ENCODE measurements at regions not wholly inside any gene's neighbourhood (a gene's known extent, or its start where the extent isn't known, plus 50 kb on each side); places are given as distances from the start of the nearest gene placed in this dataset.
A peak's percentile ranks its signal among the peaks of the same experiment; 100 is the strongest.

- no peaks in the 10 kb centered on the region for H3K79me2 ChIP-seq (ENCODE audit: insufficient read depth, low read depth, low read length)
- ChIA-PET POLR2A (interaction anchor here (1.0 to 1.8 kb wide), 7 partner anchors 11 to 62 kb away, joined by 3 to 5 read pairs (median 4); no protein-coding TSS in a partner anchor), CTCF (ENCODE audit: unreplicated experiment) (no interaction called here)
- no peak for DNase-seq (ENCODE audit: low spot score)
- peak overlapping the region; percentile 59; the same call in 1 of the 2 replicates for H2AFZ ChIP-seq (ENCODE audit: low read length)
- H4K20me1 ChIP-seq (ENCODE audit: insufficient read depth, low read length): no peaks in the 10 kb centered on the region
- H3K36me3 ChIP-seq (ENCODE audit: insufficient read depth, low read length): no peaks in the 10 kb centered on the region
- intact Hi-C loops (cut with micrococcal nuclease; ENCODE audit: unreplicated experiment): no loop called here
- H3K4me3 ChIP-seq (ENCODE audit: low read depth, low read length, poor library complexity, severe bottlenecking): no peak overlapping the region
- H3K4me1 ChIP-seq (ENCODE audit: insufficient read depth, low read length, poor library complexity, severe bottlenecking): no peaks in the 10 kb centered on the region
- H3K9me2 ChIP-seq (ENCODE audit: insufficient read depth, low read length): peaks cover 5% of the 10 kb centered on the region; the same call in 1 of the 2 replicates
- no peak for TF ChIP-seq EZH2phosphoT487 (IDR thresholded peaks at IDR 0.05; ENCODE audit: borderline replicate concordance, low read depth, low read length)
- TF ChIP-seq, protein P1, sequence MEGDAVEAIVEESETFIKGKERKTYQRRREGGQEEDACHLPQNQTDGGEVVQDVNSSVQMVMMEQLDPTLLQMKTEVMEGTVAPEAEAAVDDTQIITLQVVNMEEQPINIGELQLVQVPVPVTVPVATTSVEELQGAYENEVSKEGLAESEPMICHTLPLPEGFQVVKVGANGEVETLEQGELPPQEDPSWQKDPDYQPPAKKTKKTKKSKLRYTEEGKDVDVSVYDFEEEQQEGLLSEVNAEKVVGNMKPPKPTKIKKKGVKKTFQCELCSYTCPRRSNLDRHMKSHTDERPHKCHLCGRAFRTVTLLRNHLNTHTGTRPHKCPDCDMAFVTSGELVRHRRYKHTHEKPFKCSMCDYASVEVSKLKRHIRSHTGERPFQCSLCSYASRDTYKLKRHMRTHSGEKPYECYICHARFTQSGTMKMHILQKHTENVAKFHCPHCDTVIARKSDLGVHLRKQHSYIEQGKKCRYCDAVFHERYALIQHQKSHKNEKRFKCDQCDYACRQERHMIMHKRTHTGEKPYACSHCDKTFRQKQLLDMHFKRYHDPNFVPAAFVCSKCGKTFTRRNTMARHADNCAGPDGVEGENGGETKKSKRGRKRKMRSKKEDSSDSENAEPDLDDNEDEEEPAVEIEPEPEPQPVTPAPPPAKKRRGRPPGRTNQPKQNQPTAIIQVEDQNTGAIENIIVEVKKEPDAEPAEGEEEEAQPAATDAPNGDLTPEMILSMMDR (conservative IDR thresholded peaks at IDR 0.05; ENCODE audit: low read length): no peak
- no peaks in the 10 kb centered on the region for H3K9me3 ChIP-seq (ENCODE audit: low read length)
- no peak overlapping the region for H3K4me2 ChIP-seq (ENCODE audit: low read length)
- BruUV-seq (replicated peaks): no TSS peak
- H3K27ac ChIP-seq (ENCODE audit: low read depth, low read length, poor library complexity, severe bottlenecking): no peak overlapping the region
Measured at GRCh38 chr5:107235167-107235566, 435.6 kb downstream of the EFNA5 start.

GRCh38 chr5:107232788-107233187 lies 437.9 kb downstream of the EFNA5 start:
- Histone ChIP-seq H3K79me2 (ENCODE audit: insufficient read depth, low read depth, low read length) (no peaks in the 10 kb centered on the region), H3K9me2 (ENCODE audit: insufficient read depth, low read length) (peaks cover 5% of the 10 kb centered on the region; the same call in 1 of the 2 replicates), H2AFZ (ENCODE audit: low read length) (no peak overlapping the region), H3K27ac (ENCODE audit: low read depth, low read length, poor library complexity, severe bottlenecking) (no peak overlapping the region), H3K4me1 (ENCODE audit: insufficient read depth, low read length, poor library complexity, severe bottlenecking) (no peaks in the 10 kb centered on the region), H4K20me1 (ENCODE audit: insufficient read depth, low read length) (no peaks in the 10 kb centered on the region), H3K36me3 (ENCODE audit: insufficient read depth, low read length) (no peaks in the 10 kb centered on the region), H3K4me2 (ENCODE audit: low read length) (no peak overlapping the region), H3K9me3 (ENCODE audit: low read length) (no peaks in the 10 kb centered on the region), H3K4me3 (ENCODE audit: low read depth, low read length, poor library complexity, severe bottlenecking) (no peak overlapping the region)
- no peak for TF ChIP-seq EZH2phosphoT487 (IDR thresholded peaks at IDR 0.05; ENCODE audit: borderline replicate concordance, low read depth, low read length)
- TF ChIP-seq, protein P1 (conservative IDR thresholded peaks at IDR 0.05; ENCODE audit: low read length): no peak
- intact Hi-C loops (cut with micrococcal nuclease; ENCODE audit: unreplicated experiment): no loop called here
- DNase-seq (ENCODE audit: low spot score): no peak
- ChIA-PET POLR2A (interaction anchor here (0.6 to 1.8 kb wide), 7 partner anchors 8 to 156 kb away, joined by 3 to 4 read pairs (median 4); no protein-coding TSS in a partner anchor), CTCF (ENCODE audit: unreplicated experiment) (no interaction called here)
- BruUV-seq (replicated peaks): no TSS peak

GRCh38 chr5:107232293-107232692 lies 438.4 kb downstream of the EFNA5 start:
- H3K79me2 ChIP-seq (ENCODE audit: insufficient read depth, low read depth, low read length): no peaks in the 10 kb centered on the region
- no peak overlapping the region for H3K4me2 ChIP-seq (ENCODE audit: low read length)
- no peaks in the 10 kb centered on the region for H4K20me1 ChIP-seq (ENCODE audit: insufficient read depth, low read length)
- no peak for TF ChIP-seq EZH2phosphoT487 (IDR thresholded peaks at IDR 0.05; ENCODE audit: borderline replicate concordance, low read depth, low read length)
- TF ChIP-seq, protein P1 (conservative IDR thresholded peaks at IDR 0.05; ENCODE audit: low read length): no peak
- H3K4me3 ChIP-seq (ENCODE audit: low read depth, low read length, poor library complexity, severe bottlenecking): no peak overlapping the region
- H3K4me1 ChIP-seq (ENCODE audit: insufficient read depth, low read length, poor library complexity, severe bottlenecking): no peaks in the 10 kb centered on the region
- DNase-seq (ENCODE audit: low spot score): no peak
- H3K36me3 ChIP-seq (ENCODE audit: insufficient read depth, low read length): no peaks in the 10 kb centered on the region
- BruUV-seq (replicated peaks): no TSS peak
- CTCF ChIA-PET (ENCODE audit: unreplicated experiment): no interaction called here
- H3K27ac ChIP-seq (ENCODE audit: low read depth, low read length, poor library complexity, severe bottlenecking): no peak overlapping the region
- POLR2A ChIA-PET: interaction anchor here (0.6 to 1.8 kb wide), 6 partner anchors 10 to 157 kb away, joined by 3 to 4 read pairs (median 4); no protein-coding TSS in a partner anchor
- peaks cover 5% of the 10 kb centered on the region; the same call in 1 of the 2 replicates for H3K9me2 ChIP-seq (ENCODE audit: insufficient read depth, low read length)
- H3K9me3 ChIP-seq (ENCODE audit: low read length): no peaks in the 10 kb centered on the region
- intact Hi-C loops (cut with micrococcal nuclease; ENCODE audit: unreplicated experiment): no loop called here
- H2AFZ ChIP-seq (ENCODE audit: low read length): no peak overlapping the region
